HEK293 (cell line): ENCODE measurements at regions not wholly inside any gene's neighbourhood (a gene's known extent, or its start where the extent isn't known, plus 50 kb on each side); places are given as distances from the start of the nearest gene placed in this dataset.
"Not testable (repeated sequence)": the region's sequence is repeated elsewhere in the genome, so short reads cannot be mapped to it uniquely, and the experiment has no call there.

Experiments used
- CTCF ChIP-seq: fragments of 450-650 bp; formaldehyde crosslinking; IDR thresholded peaks from 2 replicates; pipeline ENCODE4 v1.5.1; 2016; ENCODE audit warnings: missing biosample characterization, missing genetic modification characterization
- PATZ1 ChIP-seq: fragments of 450-650 bp; formaldehyde crosslinking; IDR thresholded peaks from 2 replicates; pipeline ENCODE4 v1.5.1; 2016; ENCODE audit warnings: missing biosample characterization, missing genetic modification characterization
- ZNF362 ChIP-seq: fragments of 450-650 bp; formaldehyde crosslinking; IDR thresholded peaks from 2 replicates; pipeline ENCODE4 v1.5.1; 2016; ENCODE audit warnings: missing biosample characterization, missing genetic modification characterization
- ZNF530 ChIP-seq: fragments of 450-650 bp; formaldehyde crosslinking; IDR thresholded peaks from 2 replicates; pipeline ENCODE4 v1.5.1; 2016; ENCODE audit warnings: low read depth, missing biosample characterization, missing genetic modification characterization
- ZNF558 ChIP-seq: fragments of 450-650 bp; formaldehyde crosslinking; IDR thresholded peaks from 2 replicates; pipeline ENCODE4 v1.5.1; 2016; ENCODE audit warnings: missing biosample characterization, missing genetic modification characterization
- ZSCAN30 ChIP-seq: fragments of 450-650 bp; IDR thresholded peaks from 2 replicates; pipeline ENCODE4 v1.5.1; 2018; ENCODE audit warnings: missing biosample characterization, mild to moderate bottlenecking, missing genetic modification characterization, moderate library complexity
- TF ChIP-seq, protein P1 (sequence below): fragments of 450-650 bp; formaldehyde crosslinking; IDR thresholded peaks from 2 replicates; pipeline ENCODE4 v1.5.1; 2016; ENCODE audit warnings: missing biosample characterization, missing genetic modification characterization, low read depth

DNA sequence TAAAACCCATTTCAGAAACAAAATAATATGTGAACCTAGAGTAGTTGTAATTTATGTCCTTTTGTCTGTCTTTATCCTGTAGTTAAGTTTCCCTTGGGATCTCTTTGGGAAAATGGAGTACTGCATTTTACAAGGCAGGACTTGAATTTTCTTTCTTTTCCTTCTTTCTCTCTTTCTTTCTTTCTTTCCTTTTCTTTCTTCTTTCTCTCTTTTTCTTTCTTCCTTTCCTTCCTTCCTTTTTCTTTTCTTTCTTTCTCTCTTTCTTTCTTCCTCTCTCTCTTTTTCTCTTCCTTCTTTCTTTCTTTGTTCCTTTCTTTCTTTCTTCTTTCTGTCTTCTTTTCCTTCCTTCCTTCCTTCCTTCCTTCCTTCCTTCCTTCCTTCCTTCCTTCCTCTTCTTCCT is 126.6 kb upstream of the NOTCH2NLA start:
- not testable (repeated sequence) for TF ChIP-seq CTCF, ZNF362, ZNF558, ZNF530, PATZ1, ZSCAN30 (tag by site-specific recombination)
- TF ChIP-seq, protein P1, sequence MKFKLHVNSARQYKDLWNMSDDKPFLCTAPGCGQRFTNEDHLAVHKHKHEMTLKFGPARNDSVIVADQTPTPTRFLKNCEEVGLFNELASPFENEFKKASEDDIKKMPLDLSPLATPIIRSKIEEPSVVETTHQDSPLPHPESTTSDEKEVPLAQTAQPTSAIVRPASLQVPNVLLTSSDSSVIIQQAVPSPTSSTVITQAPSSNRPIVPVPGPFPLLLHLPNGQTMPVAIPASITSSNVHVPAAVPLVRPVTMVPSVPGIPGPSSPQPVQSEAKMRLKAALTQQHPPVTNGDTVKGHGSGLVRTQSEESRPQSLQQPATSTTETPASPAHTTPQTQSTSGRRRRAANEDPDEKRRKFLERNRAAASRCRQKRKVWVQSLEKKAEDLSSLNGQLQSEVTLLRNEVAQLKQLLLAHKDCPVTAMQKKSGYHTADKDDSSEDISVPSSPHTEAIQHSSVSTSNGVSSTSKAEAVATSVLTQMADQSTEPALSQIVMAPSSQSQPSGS (tag by site-specific recombination), result not testable (repeated sequence)
